GM21423 (cell line): ENCODE measurements at regions not wholly inside any gene's neighbourhood (a gene's known extent, or its start where the extent isn't known, plus 50 kb on each side); places are given as distances from the start of the nearest gene placed in this dataset.

ENCODE experiments used
- ATAC-seq: cut with Tn5 transposase; IDR thresholded peaks from one replicate; pipeline ENCODE4 v1.9.1; 2021; ENCODE audit warnings: mild to moderate bottlenecking, moderate library complexity; ENCODE audit not compliant: unreplicated experiment

GRCh38 chr18:22467760-22468553, 50.2 kb upstream of the CTAGE1 start:
- no peak for ATAC-seq

GRCh38 chr18:22468554-22468891, 50.8 kb upstream of the CTAGE1 start:
- ATAC-seq: no peak

GRCh38 chr18:22469061-22469734, 51.5 kb upstream of the CTAGE1 start:
- ATAC-seq: no peak

GRCh38 chr18:22469926-22470247, 52.2 kb upstream of the CTAGE1 start:
- no peak for ATAC-seq

- no peak for ATAC-seq
Measured at GRCh38 chr18:22470248-22471235, 52.8 kb upstream of the CTAGE1 start.

- ATAC-seq: no peak
Measured at GRCh38 chr18:22471546-22472131, 53.9 kb upstream of the CTAGE1 start.

GRCh38 chr18:22473366-22473765, 55.7 kb upstream of the CTAGE1 start:
- ATAC-seq: no peak

- ATAC-seq: no peak
Measured at GRCh38 chr18:22475426-22476100, 57.8 kb upstream of the CTAGE1 start.

- no peak for ATAC-seq
Measured at GRCh38 chr18:22477222-22477621, 59.5 kb upstream of the CTAGE1 start.

- ATAC-seq: no peak
Measured at GRCh38 chr18:22482948-22483347, 65.2 kb upstream of the CTAGE1 start.

GRCh38 chr18:22483407-22483806, 65.7 kb upstream of the CTAGE1 start:
- ATAC-seq: no peak

- no peak for ATAC-seq
Measured at GRCh38 chr18:22484471-22484870, 66.8 kb upstream of the CTAGE1 start.

- ATAC-seq: no peak
Measured at GRCh38 chr18:22485808-22486244, 68.1 kb upstream of the CTAGE1 start.

- no peak for ATAC-seq
Measured at GRCh38 chr18:22486667-22487066, 69.0 kb upstream of the CTAGE1 start.

GRCh38 chr18:22488554-22488953, 70.8 kb upstream of the CTAGE1 start:
- no peak for ATAC-seq

GRCh38 chr18:22489704-22490103, 72.0 kb upstream of the CTAGE1 start:
- ATAC-seq: no peak

GRCh38 chr18:22490429-22490846, 72.7 kb upstream of the CTAGE1 start:
- no peak for ATAC-seq

GRCh38 chr18:22493255-22493654, 75.5 kb upstream of the CTAGE1 start:
- no peak for ATAC-seq

GRCh38 chr18:22493940-22494339, 76.2 kb upstream of the CTAGE1 start:
- no peak for ATAC-seq

GRCh38 chr18:22494771-22495170, 77.1 kb upstream of the CTAGE1 start:
- no peak for ATAC-seq

- ATAC-seq: no peak
Measured at GRCh38 chr18:22499421-22499820, 81.7 kb upstream of the CTAGE1 start.
